ENCODE measurements at regions not wholly inside any gene's neighbourhood (a gene's known extent, or its start where the extent isn't known, plus 50 kb on each side); places are given as distances from the start of the nearest gene placed in this dataset.

GRCh38 chr17:65283704-65284103 is 146.5 kb downstream of the RGS9 start:
- Histone ChIP-seq H3K9me3 (ENCODE audit: control insufficient read depth, insufficient read depth, low read length) (peaks cover 8% of the 10 kb centered on the region; the same call in 1 of the 2 replicates), H4K91ac (ENCODE audit: insufficient read depth, low read depth, low read length) (no peak overlapping the region), H3K79me1 (ENCODE audit: low read depth in 1 of 2, low read length in 2 of 2) (no peaks in the 10 kb centered on the region), H3K56ac (ENCODE audit: extremely low read depth, insufficient read depth, low read length) (no peak overlapping the region), H3K36me3 (ENCODE audit: control insufficient read depth, insufficient read depth, low read length) (no peaks in the 10 kb centered on the region), H3K23ac (ENCODE audit: low read depth, low read length) (no peak overlapping the region), H3K27me3 (ENCODE audit: control insufficient read depth, insufficient read depth, low read length) (peaks cover 2% of the 10 kb centered on the region; the same call in 1 of the 2 replicates), H2AK5ac (ENCODE audit: low read depth, low read length) (no peak overlapping the region), H4K20me1 (ENCODE audit: insufficient read depth, low read length) (no peaks in the 10 kb centered on the region), H2AK9ac (replicated peaks; ENCODE audit: low read depth, low read length, poor library complexity) (no peak overlapping the region), H3K18ac (ENCODE audit: low read depth, low read length) (no peak overlapping the region), H3K4me2 (ENCODE audit: low read depth, low read length) (no peak overlapping the region), H2BK15ac (ENCODE audit: low read depth, low read length) (no peak overlapping the region), H2AFZ (replicated peaks; ENCODE audit: low read length, poor library complexity) (no peak overlapping the region), H3K4me1 (ENCODE audit: control insufficient read depth, insufficient read depth, low read length) (peaks cover 3% of the 10 kb centered on the region; the same call in 1 of the 2 replicates), H3K4ac (ENCODE audit: low read depth, low read length) (no peak overlapping the region), H2BK20ac (ENCODE audit: low read depth, low read length) (no peak overlapping the region), H4K8ac (ENCODE audit: low read depth in 2 of 2, low read length in 2 of 2) (no peak overlapping the region), H4K5ac (ENCODE audit: low read depth, low read length) (no peak overlapping the region), H3K4me3 (ENCODE audit: insufficient read depth, low read depth, low read length) (no peak overlapping the region), H3K9ac (ENCODE audit: low read depth, low read length) (no peak overlapping the region), H3K27ac (ENCODE audit: insufficient read depth, low read length) (no peak overlapping the region), H2BK120ac (ENCODE audit: low read depth, low read length) (no peak overlapping the region), H3K14ac (replicated peaks; ENCODE audit: low read depth, low read length) (no peak overlapping the region), H2BK5ac (ENCODE audit: low read depth, low read length, poor library complexity, severe bottlenecking) (no peak overlapping the region), H3K9me1 (ENCODE audit: insufficient read depth, low read length) (no peaks in the 10 kb centered on the region)
- no TSS peak for BruUV-seq (replicated peaks)
- WGBS, 2 experiments (ENCODE audit: extremely low coverage in 2 of 2, insufficient read length in 1 of 2), result 80% methylated on average over 2 of the region's 7 CpGs; no CpG with 5 or more reads in 1 of the 2 experiments
- no peak for TF ChIP-seq POLR2A (IDR thresholded peaks at IDR 0.05; ENCODE audit: low read depth, low read length)
- TF ChIP-seq MXI1 (IDR thresholded peaks at IDR 0.05; ENCODE audit: borderline replicate concordance, low read depth, low read length), result no peak
- ChIA-PET CTCF (no interaction called here), POLR2A (ENCODE audit: unreplicated experiment) (no interaction called here)
- peak; percentile 26 for DNase-seq
- ATAC-seq (ENCODE audit: low read depth), result no peak
- in situ Hi-C loops (cut with MboI; ENCODE audit: low sequenced_read_pairs) (no loop called here), intact Hi-C loops (cut with micrococcal nuclease) (no loop called here), dilution Hi-C loops (cut with HindIII; ENCODE audit: low sequenced_read_pairs, unreplicated experiment) (no loop called here)

Measured in IMR-90 (cell line).